HS-27A (cell line): ENCODE measurements at regions not wholly inside any gene's neighbourhood (a gene's known extent, or its start where the extent isn't known, plus 50 kb on each side); places are given as distances from the start of the nearest gene placed in this dataset.
"Not testable (repeated sequence)": the region's sequence is repeated elsewhere in the genome, so short reads cannot be mapped to it uniquely, and the experiment has no call there.

Source experiments
- DNase-seq: peaks from one replicate; pipeline ENCODE4 v3.0.0-alpha.2; 2012; ENCODE audit warnings: low read depth, missing footprints

GRCh38 chrX:80929251-80929650 lies 119.6 kb upstream of the BRWD3 start:
- DNase-seq, result no peak

GRCh38 chrX:80917919-80918318 lies 108.2 kb upstream of the BRWD3 start:
- DNase-seq, result no peak

- not testable (repeated sequence) for DNase-seq
These were observed 102.7 kb upstream of the BRWD3 start for GRCh38 chrX:80912351-80912750.

GRCh38 chrX:80879916-80880315 lies 70.2 kb upstream of the BRWD3 start:
- peak; percentile 4 for DNase-seq

GRCh38 chrX:80879143-80879542 lies 69.5 kb upstream of the BRWD3 start:
- no peak for DNase-seq

GRCh38 chrX:80876877-80877276 lies 67.2 kb upstream of the BRWD3 start:
- DNase-seq, result no peak
